Spleen (tissue), 11 donors: ENCODE measurements at regions not wholly inside any gene's neighbourhood (a gene's known extent, or its start where the extent isn't known, plus 50 kb on each side); places are given as distances from the start of the nearest gene placed in this dataset.

Experiments used
- DNase-seq: peaks from one replicate; pipeline ENCODE4 v3.0.0-alpha.2; 2020
- H3K27ac ChIP-seq, 8 donors: fragments of 200-600 bp; sonication (generic) in 7 of 8; 1 replicate in 4 of 8; 2 replicates in 4 of 8; pipeline versions ENCODE4 v1.5.0 to v1.8.0; 2016 to 2021; ENCODE audit warnings: inconsistent platforms in 4 of 8, mild to moderate bottlenecking in 4 of 8, moderate library complexity in 1 of 8
- H3K27me3 ChIP-seq, 7 donors: fragments of 200-600 bp; sonication (generic) in 6 of 7; replicated peaks in 1 of 7; 1 replicate in 4 of 7; 2 replicates in 3 of 7; pipeline versions ENCODE4 v1.5.0 to v1.8.0; 2016 to 2021; ENCODE audit warnings: inconsistent platforms in 3 of 7, mild to moderate bottlenecking in 1 of 7
- H3K36me3 ChIP-seq, 6 donors: fragments of 200-600 bp; sonication (generic) in 5 of 6; 1 replicate in 4 of 6; 2 replicates in 2 of 6; pipeline versions ENCODE4 v1.5.0 to v1.8.0; 2016 to 2021; ENCODE audit warnings: inconsistent platforms in 2 of 6
- H3K4me1 ChIP-seq, 6 donors: fragments of 200-600 bp; sonication (generic) in 5 of 6; 1 replicate in 3 of 6; 2 replicates in 3 of 6; pipeline versions ENCODE4 v1.5.0 to v1.8.0; 2016 to 2021; ENCODE audit warnings: inconsistent platforms in 3 of 6
- H3K4me3 ChIP-seq, 8 donors: fragments of 200-600 bp; sonication (generic) in 7 of 8; 1 replicate in 4 of 8; 2 replicates in 4 of 8; pipeline versions ENCODE4 v1.5.0 to v1.8.0; 2016 to 2021; ENCODE audit warnings: inconsistent platforms in 4 of 8, mild to moderate bottlenecking in 4 of 8, moderate library complexity in 2 of 8
- H3K9me3 ChIP-seq, 8 donors: fragments of 200-600 bp; sonication (generic) in 7 of 8; 1 replicate in 4 of 8; 2 replicates in 4 of 8; pipeline versions ENCODE4 v1.5.0 to v1.8.0; 2016 to 2021; ENCODE audit warnings: inconsistent platforms in 4 of 8
- POLR2A ChIP-seq, 3 donors: fragments of 450-650 bp; IDR thresholded peaks; one replicate each; pipeline ENCODE4 v1.5.1; 2017; ENCODE audit warnings: antibody characterized with exemption in 3 of 3, mild to moderate bottlenecking in 1 of 3
- POLR2AphosphoS5 ChIP-seq, 3 donors: sonication (generic); formaldehyde crosslinking; IDR thresholded peaks; one replicate each; pipeline ENCODE4 v1.5.1; 2017; ENCODE audit warnings: antibody characterized with exemption in 3 of 3
- WGBS, 5 donors: extraction: QIAGEN DNeasy Blood & Tissue Kit in 3 of 5; methylation state at CpG; one replicate each; pipeline versions ENCODE4 v1.1.5 to v1.1.7; 2013 to 2018; 5-methylcytosine and 5-hydroxymethylcytosine counted together
- intact Hi-C: fragments of 100-400 bp; cut with DNase I; formaldehyde crosslinking; loops from one replicate; pipeline ENCODE4 v1.15.0; 2023; ENCODE audit warnings: low total_unique reads
- TF ChIP-seq, protein P1 (sequence below), 11 experiments: fragments of 200-600 bp in 7 of 11; fragments of 450-650 bp in 4 of 11; sonication (generic) in 4 of 11; IDR thresholded peaks in 8 of 11; conservative IDR thresholded peaks in 3 of 11; 1 replicate in 7 of 11; 2 replicates in 4 of 11; pipeline versions ENCODE4 v1.4.0 to v1.8.0; 2016 to 2021; ENCODE audit warnings: antibody characterized with exemption in 11 of 11, inconsistent platforms in 4 of 11, mild to moderate bottlenecking in 1 of 11
- donor health status: healthy with polysubstance abuse.
- donor health status: DM: no; HTN: no; CAD: no; lungs with moderate emphysema.
- donor health status: DM: no; HTN: no; CAD: no.
- donor health status: Bipolar disorder and iron deficiency.
- donor health status: healthy.
- donor health status: DM: no; HTN: no; CAD: no.
- donor health status: DM: yes; HTN: yes; CAD: no.

DNA sequence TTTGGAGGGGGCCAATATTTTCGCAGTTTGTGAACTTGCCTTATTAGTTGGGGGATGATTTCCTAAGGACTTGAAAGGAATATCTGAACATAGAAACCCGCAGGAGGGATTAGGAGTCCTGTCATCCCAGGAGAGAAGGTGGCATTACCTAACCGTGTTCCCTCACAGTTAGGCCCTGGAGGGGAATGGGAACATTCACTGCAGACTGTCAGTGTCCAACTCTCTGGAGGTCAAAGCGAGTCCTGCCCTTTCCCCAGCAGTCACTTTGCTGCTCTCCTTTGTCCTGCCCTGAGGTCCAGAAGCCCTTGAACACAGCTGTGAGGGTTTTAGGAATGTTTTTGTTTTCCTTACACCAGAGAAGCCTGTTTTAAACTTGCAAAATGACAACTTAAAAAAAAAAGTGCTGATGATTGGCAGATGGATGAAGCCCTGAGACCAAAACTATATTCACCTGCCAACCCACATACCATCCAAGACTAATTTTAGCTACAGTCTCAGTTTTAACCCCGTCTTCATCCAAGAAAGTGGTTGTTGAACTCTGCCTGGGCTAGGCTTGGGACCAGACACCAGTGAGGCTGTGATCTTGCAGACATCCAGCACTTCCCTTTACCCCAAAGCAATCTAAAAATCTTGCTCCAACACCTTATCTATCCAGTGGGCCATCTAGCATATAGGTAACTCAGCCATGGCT is 90.5 kb upstream of the MEX3C start:
- WGBS, 5 donors: 80 to 92% (median 87%) methylated on average over 5 of the region's 5 CpGs
- no peak for TF ChIP-seq POLR2A (IDR thresholded peaks at IDR 0.05)
- TF ChIP-seq POLR2AphosphoS5 (IDR thresholded peaks at IDR 0.05): no peak
- Histone ChIP-seq H3K36me3 (no peaks in the 10 kb centered on the region), H3K4me1 (no peaks in the 10 kb centered on the region), H3K9me3 (peaks cover 0 to 16% (median 11%) of the 10 kb centered on the region in 8 donors), H3K27ac (no peak overlapping the region), H3K4me3 (no peak overlapping the region), H3K27me3 (no peaks in the 10 kb centered on the region)
- no peak for DNase-seq
- intact Hi-C loops: no loop called here

DNA sequence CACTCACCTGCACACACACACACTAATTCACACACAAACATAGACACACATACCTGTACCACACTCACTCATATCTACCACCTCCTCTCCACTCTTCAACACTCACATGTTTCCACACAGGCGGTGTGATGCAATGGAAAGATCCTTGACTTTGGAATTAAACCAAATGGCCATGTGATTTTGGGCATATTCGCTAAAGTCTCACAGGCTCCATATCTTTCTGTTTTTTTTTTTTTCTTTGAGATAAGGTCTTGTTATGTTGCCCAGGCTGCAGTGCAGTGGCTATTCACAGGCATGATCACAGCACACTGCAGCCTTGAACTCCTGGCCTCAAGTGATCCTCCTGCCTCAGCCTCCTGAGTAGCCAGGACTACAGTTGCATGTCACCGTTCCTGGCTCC is 91.1 kb upstream of the MEX3C start:
- no peak for TF ChIP-seq POLR2A (IDR thresholded peaks at IDR 0.05)
- TF ChIP-seq, protein P1, sequence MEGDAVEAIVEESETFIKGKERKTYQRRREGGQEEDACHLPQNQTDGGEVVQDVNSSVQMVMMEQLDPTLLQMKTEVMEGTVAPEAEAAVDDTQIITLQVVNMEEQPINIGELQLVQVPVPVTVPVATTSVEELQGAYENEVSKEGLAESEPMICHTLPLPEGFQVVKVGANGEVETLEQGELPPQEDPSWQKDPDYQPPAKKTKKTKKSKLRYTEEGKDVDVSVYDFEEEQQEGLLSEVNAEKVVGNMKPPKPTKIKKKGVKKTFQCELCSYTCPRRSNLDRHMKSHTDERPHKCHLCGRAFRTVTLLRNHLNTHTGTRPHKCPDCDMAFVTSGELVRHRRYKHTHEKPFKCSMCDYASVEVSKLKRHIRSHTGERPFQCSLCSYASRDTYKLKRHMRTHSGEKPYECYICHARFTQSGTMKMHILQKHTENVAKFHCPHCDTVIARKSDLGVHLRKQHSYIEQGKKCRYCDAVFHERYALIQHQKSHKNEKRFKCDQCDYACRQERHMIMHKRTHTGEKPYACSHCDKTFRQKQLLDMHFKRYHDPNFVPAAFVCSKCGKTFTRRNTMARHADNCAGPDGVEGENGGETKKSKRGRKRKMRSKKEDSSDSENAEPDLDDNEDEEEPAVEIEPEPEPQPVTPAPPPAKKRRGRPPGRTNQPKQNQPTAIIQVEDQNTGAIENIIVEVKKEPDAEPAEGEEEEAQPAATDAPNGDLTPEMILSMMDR (IDR thresholded peaks at IDR 0.05 in 8 of 11, conservative IDR thresholded peaks at IDR 0.05 in 3 of 11): no peak
- no peak for TF ChIP-seq POLR2AphosphoS5 (IDR thresholded peaks at IDR 0.05)
- H3K4me3 ChIP-seq: no peak overlapping the region
- H3K36me3 ChIP-seq: no peaks in the 10 kb centered on the region
- no peak for DNase-seq
- H3K4me1 ChIP-seq: no peaks in the 10 kb centered on the region
- intact Hi-C loops: no loop called here
- WGBS, 5 donors: 86 to 95% (median 92%) methylated on average over 3 of the region's 3 CpGs
- no peaks in the 10 kb centered on the region for H3K27me3 ChIP-seq
- no peak overlapping the region for H3K27ac ChIP-seq
- peaks cover 0 to 16% (median 11%) of the 10 kb centered on the region in 8 donors for H3K9me3 ChIP-seq

DNA sequence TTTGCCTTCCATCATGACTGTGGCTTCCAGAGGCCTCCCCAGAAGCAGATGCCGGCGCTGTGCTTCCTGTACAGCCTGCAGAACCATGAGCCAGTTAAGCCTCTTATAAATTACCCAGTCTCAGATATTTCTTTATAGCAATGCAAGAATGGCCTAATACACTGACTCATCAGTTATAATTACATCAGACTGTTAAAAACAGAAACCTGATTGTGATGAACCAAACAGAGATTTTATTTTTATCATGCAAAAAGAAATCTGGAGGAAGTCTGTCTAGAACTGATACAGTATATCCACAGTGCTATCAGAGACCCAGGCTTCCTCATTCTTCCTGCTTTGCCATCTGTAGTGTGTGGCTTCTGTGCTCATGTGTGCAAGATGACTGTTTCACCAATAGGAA is 93.4 kb upstream of the MEX3C start:
- H3K4me3 ChIP-seq: no peak overlapping the region
- 17 to 50% (median 29%) methylated on average over 2 of the region's 2 CpGs for WGBS, 5 donors
- no peaks in the 10 kb centered on the region for H3K27me3 ChIP-seq
- intact Hi-C loops: no loop called here
- no peaks in the 10 kb centered on the region for H3K36me3 ChIP-seq
- H3K9me3 ChIP-seq: peaks cover 0 to 16% (median 11%) of the 10 kb centered on the region in 8 donors
- H3K27ac ChIP-seq: no peak overlapping the region
- no peaks in the 10 kb centered on the region for H3K4me1 ChIP-seq
- DNase-seq: no peak
- peak in 1 of 3 donors; percentile 61 for TF ChIP-seq POLR2AphosphoS5 (IDR thresholded peaks at IDR 0.05)
- TF ChIP-seq POLR2A (IDR thresholded peaks at IDR 0.05): no peak

DNA sequence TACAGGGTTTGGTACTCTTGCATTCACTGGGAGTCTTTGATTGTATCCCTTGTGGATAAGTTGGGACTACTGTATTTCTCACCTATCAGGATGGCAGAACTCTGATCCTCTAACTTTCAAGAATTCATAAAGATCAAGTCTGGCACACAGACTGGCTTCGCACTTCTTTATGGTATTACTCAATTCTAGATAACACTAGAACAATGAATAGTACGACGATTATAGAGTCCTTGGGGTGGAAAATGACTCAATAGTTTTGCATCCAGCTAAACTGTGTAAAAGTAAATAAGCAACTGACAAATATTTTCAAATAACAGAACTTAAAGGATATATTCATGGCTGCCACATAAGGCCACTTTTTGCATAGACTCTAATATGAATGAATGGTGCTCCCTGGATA is 103.4 kb upstream of the MEX3C start:
- no peaks in the 10 kb centered on the region for H3K9me3 ChIP-seq
- H3K27ac ChIP-seq: no peak overlapping the region
- intact Hi-C loops: no loop called here
- no peak for TF ChIP-seq POLR2A (IDR thresholded peaks at IDR 0.05)
- TF ChIP-seq, protein P1 (IDR thresholded peaks at IDR 0.05 in 8 of 11, conservative IDR thresholded peaks at IDR 0.05 in 3 of 11): no peak
- TF ChIP-seq POLR2AphosphoS5 (IDR thresholded peaks at IDR 0.05): no peak
- WGBS, 5 donors: 66 to 84% (median 75%) methylated on average over 3 of the region's 3 CpGs
- no peaks in the 10 kb centered on the region for H3K36me3 ChIP-seq
- no peaks in the 10 kb centered on the region for H3K4me1 ChIP-seq
- no peak for DNase-seq
- H3K27me3 ChIP-seq: no peaks in the 10 kb centered on the region
- H3K4me3 ChIP-seq: no peak overlapping the region

DNA sequence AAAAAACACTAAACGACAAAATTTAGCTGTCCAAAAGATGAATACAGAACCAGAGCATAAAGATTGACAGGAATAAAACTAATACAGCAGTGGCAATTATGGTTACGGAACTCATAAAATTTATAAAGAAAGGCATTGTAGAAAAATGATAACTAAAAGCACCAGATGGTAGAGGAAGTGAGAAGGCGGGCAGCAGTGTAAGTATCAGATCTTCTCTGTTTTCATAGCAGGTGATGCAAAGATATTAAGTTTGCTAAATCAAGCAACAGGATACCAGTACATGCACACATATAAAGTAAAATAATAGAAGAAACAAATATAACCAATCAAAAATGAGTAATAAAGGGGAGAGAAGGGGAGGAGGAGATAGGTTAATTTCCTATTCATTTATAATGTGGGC is 103.9 kb upstream of the MEX3C start:
- Histone ChIP-seq H3K4me3 (no peak overlapping the region), H3K27me3 (no peaks in the 10 kb centered on the region), H3K27ac (no peak overlapping the region), H3K9me3 (no peaks in the 10 kb centered on the region), H3K36me3 (no peaks in the 10 kb centered on the region), H3K4me1 (no peaks in the 10 kb centered on the region)
- 79 to 89% (median 87%) methylated on average over 3 of the region's 3 CpGs for WGBS, 5 donors
- DNase-seq: no peak
- intact Hi-C loops: no loop called here
- TF ChIP-seq, protein P1 (IDR thresholded peaks at IDR 0.05 in 8 of 11, conservative IDR thresholded peaks at IDR 0.05 in 3 of 11): no peak
- no peak for TF ChIP-seq POLR2A (IDR thresholded peaks at IDR 0.05)
- TF ChIP-seq POLR2AphosphoS5 (IDR thresholded peaks at IDR 0.05): no peak
